ENCODE measurements at regions not wholly inside any gene's neighbourhood (a gene's known extent, or its start where the extent isn't known, plus 50 kb on each side); places are given as distances from the start of the nearest gene placed in this dataset.

DNA sequence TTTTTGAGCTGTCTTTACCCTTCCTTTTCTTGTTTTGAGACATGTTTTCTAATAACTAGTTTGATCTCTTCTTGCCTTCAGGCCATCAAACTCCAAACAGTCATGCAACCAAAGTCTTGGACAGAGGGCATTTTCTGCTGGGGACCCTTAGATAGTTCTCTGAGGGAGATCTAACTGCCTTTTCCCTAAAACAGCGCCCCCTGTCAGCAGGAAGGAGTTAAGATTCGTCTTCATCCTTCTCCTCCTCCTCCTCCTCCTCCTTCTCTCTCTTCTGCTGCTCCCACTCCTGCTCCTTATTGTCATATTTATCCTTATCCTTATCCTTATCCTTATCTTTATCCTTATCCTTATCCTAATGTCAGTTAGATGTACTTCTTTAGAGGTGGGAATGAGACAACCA is 417.2 kb downstream of the TRAM1L1 start:
- Mint-ChIP-seq H3K9me3 (peaks cover 2% of the 10 kb centered on the region), H3K4me1 (peaks cover 5% of the 10 kb centered on the region), H3K4me3 (no peak overlapping the region), H3K27ac (no peak overlapping the region), H3K27me3 (ENCODE audit: low read depth) (no peaks in the 10 kb centered on the region), H3K36me3 (ENCODE audit: low read depth) (no peaks in the 10 kb centered on the region)
- no peak for TF ChIP-seq CTCF (IDR thresholded peaks at IDR 0.05; ENCODE audit: unreplicated experiment in 3 of 3)

GRCh38 chr4:116665716-116666115 is 419.7 kb downstream of the TRAM1L1 start:
- Mint-ChIP-seq H3K4me1 (no peaks in the 10 kb centered on the region), H3K4me3 (no peak overlapping the region), H3K9me3 (peaks cover 12% of the 10 kb centered on the region), H3K27ac (peak overlapping the region in 1 of 3 experiments; percentile 57), H3K36me3 (ENCODE audit: low read depth) (no peaks in the 10 kb centered on the region), H3K27me3 (ENCODE audit: low read depth) (no peaks in the 10 kb centered on the region)
- no peak for TF ChIP-seq CTCF (IDR thresholded peaks at IDR 0.05; ENCODE audit: unreplicated experiment in 3 of 3)

DNA sequence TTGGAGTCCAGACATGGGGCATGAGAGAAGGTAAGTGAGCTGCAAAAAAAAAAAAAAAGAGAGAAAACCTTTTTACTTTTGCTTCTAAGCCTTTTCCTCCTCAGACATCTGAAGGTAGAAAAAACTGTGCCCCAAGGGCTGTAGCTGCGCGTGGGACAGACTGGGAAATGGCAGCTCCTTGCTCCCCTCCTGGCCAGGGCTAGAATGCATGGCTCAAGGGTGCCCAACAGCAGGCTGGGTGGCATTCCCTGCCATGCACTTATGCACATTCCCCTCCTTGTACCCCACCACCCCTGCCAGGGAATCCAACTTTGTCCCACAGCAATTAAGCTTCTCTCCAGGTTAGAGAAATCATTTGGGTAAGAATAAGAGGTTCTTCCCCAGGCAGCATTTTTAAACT is 421.2 kb downstream of the TRAM1L1 start:
- H3K4me3 Mint-ChIP-seq = no peak overlapping the region
- H3K27me3 Mint-ChIP-seq (ENCODE audit: low read depth) = no peaks in the 10 kb centered on the region
- no peaks in the 10 kb centered on the region for H3K36me3 Mint-ChIP-seq (ENCODE audit: low read depth)
- H3K9me3 Mint-ChIP-seq = peaks cover 25% of the 10 kb centered on the region
- H3K27ac Mint-ChIP-seq = no peak overlapping the region
- H3K4me1 Mint-ChIP-seq = no peaks in the 10 kb centered on the region
- TF ChIP-seq CTCF (IDR thresholded peaks at IDR 0.05; ENCODE audit: unreplicated experiment in 3 of 3) = no peak

DNA sequence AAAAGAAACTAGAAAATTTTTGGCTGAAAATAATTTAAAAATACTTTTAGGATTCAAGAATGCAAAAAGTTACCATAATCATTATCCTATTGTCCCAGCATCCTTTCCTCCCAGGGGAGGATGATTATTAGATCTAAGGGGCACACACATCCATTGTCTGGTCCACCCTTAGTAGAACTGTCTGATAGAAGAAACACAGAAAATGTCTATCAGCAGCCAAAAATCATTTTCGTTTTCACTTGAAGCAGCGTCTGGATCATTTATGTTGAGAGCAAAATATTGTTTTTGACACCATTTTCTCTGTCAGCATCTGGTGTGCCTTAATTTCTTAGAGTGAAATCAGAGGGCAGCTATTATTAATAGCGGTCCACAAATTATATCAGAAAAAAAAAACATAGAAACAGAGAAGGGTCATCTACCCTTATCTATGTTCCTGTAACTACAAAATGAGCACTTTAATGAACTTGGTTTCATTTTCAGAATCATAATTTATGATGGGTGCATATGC is 446.3 kb downstream of the TRAM1L1 start:
- no peak for TF ChIP-seq CTCF (IDR thresholded peaks at IDR 0.05; ENCODE audit: unreplicated experiment in 3 of 3)
- no peaks in the 10 kb centered on the region for H3K9me3 Mint-ChIP-seq
- H3K36me3 Mint-ChIP-seq (ENCODE audit: low read depth) = no peaks in the 10 kb centered on the region
- no peak overlapping the region for H3K4me3 Mint-ChIP-seq
- no peaks in the 10 kb centered on the region for H3K4me1 Mint-ChIP-seq
- no peaks in the 10 kb centered on the region for H3K27me3 Mint-ChIP-seq (ENCODE audit: low read depth)
- no peak overlapping the region for H3K27ac Mint-ChIP-seq

DNA sequence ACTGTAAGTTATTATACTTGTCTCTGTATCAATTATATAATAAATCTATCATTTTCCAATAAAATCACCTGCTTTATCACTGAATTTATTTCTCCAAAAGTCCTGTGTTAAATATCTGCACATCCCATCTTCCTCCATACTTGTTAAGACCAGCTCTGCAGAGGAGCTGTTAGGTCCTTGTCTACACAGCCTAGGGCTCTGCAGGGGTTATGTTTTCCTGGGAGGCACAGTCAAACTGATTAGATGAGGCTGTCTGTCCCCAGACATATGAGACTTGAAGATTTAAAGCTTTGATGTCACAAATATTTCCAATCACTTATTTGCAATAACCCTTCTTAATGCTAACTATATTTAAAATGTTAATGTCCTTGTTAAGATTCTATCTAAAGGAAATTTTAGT is 446.8 kb downstream of the TRAM1L1 start:
- no peaks in the 10 kb centered on the region for H3K36me3 Mint-ChIP-seq (ENCODE audit: low read depth)
- TF ChIP-seq CTCF (IDR thresholded peaks at IDR 0.05; ENCODE audit: unreplicated experiment in 3 of 3) = no peak
- H3K27me3 Mint-ChIP-seq (ENCODE audit: low read depth) = no peaks in the 10 kb centered on the region
- no peaks in the 10 kb centered on the region for H3K4me1 Mint-ChIP-seq
- no peak overlapping the region for H3K27ac Mint-ChIP-seq
- no peaks in the 10 kb centered on the region for H3K9me3 Mint-ChIP-seq
- no peak overlapping the region for H3K4me3 Mint-ChIP-seq

DNA sequence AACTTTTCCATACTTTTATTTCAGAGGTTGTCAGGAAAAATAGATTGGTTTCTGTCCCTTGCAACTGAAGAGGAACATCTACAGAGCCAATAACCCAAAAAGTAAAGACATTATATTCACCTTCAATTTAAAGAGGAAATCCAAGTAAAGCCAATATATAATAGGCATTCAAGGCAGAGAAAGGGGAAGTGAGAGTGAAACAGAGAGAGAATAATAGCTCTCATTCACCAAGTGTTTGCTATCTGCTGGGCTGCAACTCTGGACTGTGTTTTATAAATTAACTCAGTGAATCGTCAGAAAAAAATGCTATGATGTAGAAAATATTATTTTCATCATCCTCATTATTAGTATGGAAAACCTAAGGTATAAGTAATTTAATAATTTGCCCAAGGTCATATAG is 448.5 kb downstream of the TRAM1L1 start:
- no peaks in the 10 kb centered on the region for H3K9me3 Mint-ChIP-seq
- no peak for TF ChIP-seq CTCF (IDR thresholded peaks at IDR 0.05; ENCODE audit: unreplicated experiment in 3 of 3)
- peaks cover 9% of the 10 kb centered on the region for H3K4me1 Mint-ChIP-seq
- H3K4me3 Mint-ChIP-seq = no peak overlapping the region
- no peaks in the 10 kb centered on the region for H3K36me3 Mint-ChIP-seq (ENCODE audit: low read depth)
- no peak overlapping the region for H3K27ac Mint-ChIP-seq
- no peaks in the 10 kb centered on the region for H3K27me3 Mint-ChIP-seq (ENCODE audit: low read depth)

All from nephron (organoid).